ENCODE measurements at regions not wholly inside any gene's neighbourhood (a gene's known extent, or its start where the extent isn't known, plus 50 kb on each side); places are given as distances from the start of the nearest gene placed in this dataset.

- intact Hi-C loops (cut with micrococcal nuclease): no loop called here
- ATAC-seq: no peak
- no peak for DNase-seq
These were observed 731.8 kb downstream of the KCTD8 start for GRCh38 chr4:43716721-43717395.

GRCh38 chr4:43718369-43718768 is 730.2 kb downstream of the KCTD8 start:
- ATAC-seq (no peak), DNase-seq (no peak)
- intact Hi-C loops (cut with micrococcal nuclease): no loop called here

GRCh38 chr4:43732829-43733426 is 715.7 kb downstream of the KCTD8 start:
- intact Hi-C loops (cut with micrococcal nuclease): no loop called here
- DNase-seq (no peak), ATAC-seq (no peak)

- no peak for ATAC-seq
These were observed 706.5 kb downstream of the KCTD8 start for GRCh38 chr4:43742083-43742482.

DNA sequence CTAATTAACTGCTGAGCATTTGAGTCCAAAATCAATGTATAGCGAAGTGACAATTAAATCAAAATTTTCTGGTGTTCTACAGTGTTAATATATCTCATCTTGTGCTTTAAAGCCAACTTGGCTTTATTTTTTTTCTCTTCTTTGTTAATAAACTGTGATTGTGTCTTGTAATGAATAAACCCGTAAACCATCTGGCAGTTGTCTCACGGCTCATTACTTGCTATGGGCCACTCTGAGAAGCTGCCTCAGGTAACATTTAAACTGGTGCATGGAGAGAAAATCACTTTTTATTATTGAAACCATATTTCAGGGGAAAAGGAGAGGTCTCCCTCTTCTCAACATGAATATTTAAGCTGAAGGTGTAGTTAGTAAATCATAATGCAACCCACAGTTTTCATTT is 694.0 kb downstream of the KCTD8 start:
- DNase-seq (no peak), ATAC-seq (no peak)
- intact Hi-C loops (cut with micrococcal nuclease): no loop called here

More at GRCh38 chr4:43742083-43742482, 706.5 kb downstream of the KCTD8 start:
- DNase-seq: no peak
- intact Hi-C loops (cut with micrococcal nuclease): no loop called here

DNA sequence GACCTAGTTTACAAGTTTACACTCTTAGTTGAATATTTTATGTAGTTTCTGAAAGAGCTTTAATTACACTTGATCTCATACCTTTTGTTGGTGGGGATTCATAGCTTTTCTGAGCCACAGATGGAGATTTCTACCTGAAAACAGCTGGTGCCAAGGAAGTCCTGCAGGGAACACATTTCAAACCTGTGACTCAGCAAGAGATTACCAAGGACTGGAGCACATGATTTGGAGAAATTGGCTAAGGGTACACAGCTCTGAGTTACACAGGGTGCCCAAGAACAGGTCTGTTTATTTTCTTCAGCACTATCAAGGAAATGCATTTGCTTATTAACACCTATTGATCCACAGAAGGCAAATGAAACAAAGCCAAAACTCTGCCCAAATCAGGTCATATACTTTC is 691.5 kb downstream of the KCTD8 start:
- no peak for ATAC-seq
- no peak for DNase-seq
- intact Hi-C loops (cut with micrococcal nuclease): no loop called here

DNA sequence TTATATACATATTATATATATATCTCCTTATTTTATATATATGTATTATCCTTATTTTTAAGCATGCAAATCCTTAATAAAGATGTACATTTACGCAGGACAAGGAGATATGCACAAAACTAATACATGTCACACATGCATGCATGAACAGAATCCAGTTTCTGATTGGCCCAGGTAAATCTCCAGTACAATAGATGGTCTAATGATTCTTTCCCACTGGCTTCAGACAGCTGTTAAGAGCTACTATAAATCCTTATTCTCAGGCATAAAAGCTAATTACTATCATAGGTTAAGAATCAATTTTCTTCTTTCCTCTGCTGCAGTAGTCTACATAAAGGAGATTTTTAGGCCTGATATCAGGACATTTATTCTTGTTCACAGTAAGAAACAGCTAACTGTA is 689.8 kb downstream of the KCTD8 start:
- DNase-seq: no peak
- intact Hi-C loops (cut with micrococcal nuclease): no loop called here
- ATAC-seq: no peak

- no peak for DNase-seq
These were observed 685.5 kb downstream of the KCTD8 start for GRCh38 chr4:43763029-43763610.

DNA sequence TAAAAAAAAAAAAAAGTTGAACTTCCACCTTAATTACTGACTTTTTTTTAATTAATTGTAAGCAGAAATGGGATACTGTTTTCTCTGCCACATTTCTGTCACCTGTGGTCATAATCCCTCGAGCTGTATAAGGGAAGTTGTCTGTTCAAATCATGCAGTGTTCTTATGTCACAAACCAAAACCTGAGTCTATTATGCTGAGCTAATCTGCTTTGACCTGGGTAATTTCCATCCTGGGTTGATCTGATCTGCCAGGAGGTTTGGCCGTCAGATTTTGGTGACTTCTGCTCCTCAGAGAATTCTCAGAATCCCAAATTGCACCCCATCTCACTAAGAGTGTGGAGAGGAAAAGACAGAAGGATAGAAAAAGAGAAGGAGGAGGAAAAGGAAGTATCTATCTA is 683.1 kb downstream of the KCTD8 start:
- no peak for ATAC-seq
- no peak for DNase-seq
- intact Hi-C loops (cut with micrococcal nuclease): no loop called here

More at GRCh38 chr4:43763029-43763610, 685.5 kb downstream of the KCTD8 start:
- intact Hi-C loops (cut with micrococcal nuclease): no loop called here
- ATAC-seq: no peak

DNA sequence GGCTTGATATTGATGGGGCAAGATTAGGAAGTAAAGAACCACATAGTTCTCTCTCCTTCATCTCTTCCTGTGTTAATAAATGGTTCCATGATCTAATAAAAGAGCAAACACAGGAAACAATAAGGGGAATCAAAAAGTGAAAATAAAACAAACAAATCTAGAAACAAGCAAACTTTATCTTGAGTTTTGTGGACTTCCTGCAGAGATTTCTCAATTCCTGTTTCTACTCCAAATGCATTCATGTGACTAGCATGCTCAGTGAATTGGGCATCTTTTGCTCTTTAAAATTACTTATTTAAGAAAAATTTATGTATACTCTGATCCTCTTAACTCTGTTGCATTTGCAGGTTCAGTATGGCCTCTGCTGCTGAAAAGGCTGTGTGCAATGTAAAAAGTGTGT is 682.0 kb downstream of the KCTD8 start:
- intact Hi-C loops (cut with micrococcal nuclease): no loop called here
- ATAC-seq (no peak), DNase-seq (no peak)

- DNase-seq (no peak), ATAC-seq (no peak)
- intact Hi-C loops (cut with micrococcal nuclease): no loop called here
These were observed 672.2 kb downstream of the KCTD8 start for GRCh38 chr4:43776371-43776770.

DNA sequence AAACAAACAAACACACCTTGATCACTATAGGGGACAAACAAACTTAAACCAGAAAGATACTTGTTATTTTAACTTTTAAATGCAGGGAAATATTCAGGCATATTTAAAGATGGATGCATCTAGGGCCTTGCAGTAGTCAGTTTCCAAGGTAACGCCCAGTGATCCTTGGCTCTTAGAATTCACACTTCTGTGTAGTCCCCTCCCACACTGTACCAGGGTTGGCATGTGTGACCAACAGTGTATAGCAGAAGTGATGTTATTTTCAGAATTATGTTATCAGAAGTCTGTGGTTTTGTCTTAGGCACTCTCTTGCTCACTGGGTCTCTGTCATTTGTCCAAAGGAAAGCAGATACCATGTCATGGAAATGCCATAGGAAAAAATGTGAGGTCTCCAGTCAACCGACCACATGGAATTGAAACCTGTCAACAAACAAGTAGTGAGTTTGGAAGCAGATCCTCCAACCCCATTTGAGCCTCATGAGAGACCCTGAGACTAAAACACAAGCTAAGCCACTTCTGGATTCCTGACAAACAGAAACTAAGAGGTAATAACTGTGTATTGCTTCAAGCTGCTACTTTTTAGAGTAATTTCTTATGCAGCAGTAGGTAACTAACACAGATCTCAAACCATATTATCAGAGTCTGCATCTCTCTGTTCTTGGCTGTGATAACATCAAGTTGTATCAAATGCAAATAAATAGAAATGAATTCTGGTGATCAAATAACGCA is 670.3 kb downstream of the KCTD8 start:
- ATAC-seq (no peak), DNase-seq (no peak)
- intact Hi-C loops (cut with micrococcal nuclease): no loop called here

- no peak for ATAC-seq
- intact Hi-C loops (cut with micrococcal nuclease): no loop called here
- DNase-seq: no peak
These were observed 667.5 kb downstream of the KCTD8 start for GRCh38 chr4:43781125-43781524.

GRCh38 chr4:43782391-43782790 is 666.2 kb downstream of the KCTD8 start:
- DNase-seq: no peak
- intact Hi-C loops (cut with micrococcal nuclease): no loop called here
- ATAC-seq: no peak

DNA sequence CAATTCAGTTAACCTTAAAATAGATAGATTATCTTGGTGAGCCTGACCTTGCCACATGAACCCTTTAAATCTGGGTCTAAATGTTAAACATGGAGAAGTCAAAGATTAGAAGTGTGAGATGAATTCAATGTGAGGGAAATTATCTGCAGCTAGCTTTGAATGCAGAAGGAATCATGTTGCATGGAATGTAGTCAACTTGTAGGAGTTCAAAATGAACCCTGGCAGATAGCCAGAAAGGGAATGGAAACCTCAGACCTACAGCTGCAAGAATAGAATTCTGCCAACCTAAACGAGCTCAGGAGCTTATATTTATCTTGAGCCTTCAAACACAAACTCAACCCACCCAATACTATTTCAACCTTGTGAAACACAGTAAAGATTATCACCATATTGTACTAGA is 632.5 kb downstream of the KCTD8 start:
- no peak for ATAC-seq
- no peak for DNase-seq
- intact Hi-C loops (cut with micrococcal nuclease): no loop called here

- intact Hi-C loops (cut with micrococcal nuclease): no loop called here
- ATAC-seq: no peak
- DNase-seq: no peak
These were observed 626.0 kb downstream of the KCTD8 start for GRCh38 chr4:43822621-43823020.

DNA sequence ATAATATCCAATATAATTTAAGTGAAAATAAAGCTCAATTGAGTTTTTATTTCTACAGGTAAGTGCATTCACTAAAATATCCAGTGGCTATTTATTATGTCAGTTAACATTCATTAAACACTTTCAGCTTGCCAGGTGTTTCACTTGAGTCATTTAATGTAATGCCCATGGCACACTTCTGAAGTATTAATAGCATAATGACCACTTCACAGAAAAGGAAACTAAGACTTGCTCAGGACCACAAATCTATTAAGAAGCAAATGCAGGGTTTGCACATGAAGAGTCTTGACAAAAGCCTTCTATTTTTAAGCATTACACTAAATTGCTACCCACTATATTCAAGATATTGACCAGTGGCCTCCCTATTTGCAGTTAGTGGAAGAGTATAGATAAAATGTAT is 612.7 kb downstream of the KCTD8 start:
- intact Hi-C loops (cut with micrococcal nuclease): no loop called here
- ATAC-seq: no peak
- DNase-seq: no peak

- DNase-seq (no peak), ATAC-seq (no peak)
- intact Hi-C loops (cut with micrococcal nuclease): no loop called here
These were observed 611.4 kb downstream of the KCTD8 start for GRCh38 chr4:43837171-43837570.

DNA sequence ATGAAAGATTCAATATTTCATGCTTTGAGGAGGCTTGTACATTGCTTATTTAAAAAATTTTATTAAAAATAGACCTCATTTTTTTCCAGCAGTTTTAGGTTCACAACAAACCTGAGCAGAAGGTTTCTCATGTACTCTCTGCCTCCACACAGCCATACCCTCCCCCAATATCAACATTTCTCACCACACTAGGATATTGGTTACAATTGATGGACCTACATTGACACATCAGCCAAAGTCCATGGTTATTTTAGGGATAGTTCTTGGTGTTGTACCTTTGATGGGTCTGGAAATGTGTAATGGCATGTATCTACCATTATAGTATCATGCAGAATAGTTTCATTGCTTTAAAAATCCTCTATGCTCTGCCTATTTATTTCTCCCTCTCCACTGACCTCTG is 611.0 kb downstream of the KCTD8 start:
- DNase-seq: no peak
- ATAC-seq: no peak
- intact Hi-C loops (cut with micrococcal nuclease): no loop called here

- no peak for DNase-seq
- intact Hi-C loops (cut with micrococcal nuclease): no loop called here
- ATAC-seq: no peak
These were observed 606.0 kb downstream of the KCTD8 start for GRCh38 chr4:43842594-43842993.

All from left ventricle myocardium superior (tissue), 1 donor.